Fibroblast of skin of left quadriceps (primary cell): ENCODE measurements at regions not wholly inside any gene's neighbourhood (a gene's known extent, or its start where the extent isn't known, plus 50 kb on each side); places are given as distances from the start of the nearest gene placed in this dataset.
"Not testable (repeated sequence)": the region's sequence is repeated elsewhere in the genome, so short reads cannot be mapped to it uniquely, and the experiment has no call there.

ENCODE experiments used
- DNase-seq, 2 experiments: peaks; one replicate each; pipeline ENCODE4 v3.0.0-alpha.2; 2013; ENCODE audit warnings: low read depth in 2 of 2

DNA sequence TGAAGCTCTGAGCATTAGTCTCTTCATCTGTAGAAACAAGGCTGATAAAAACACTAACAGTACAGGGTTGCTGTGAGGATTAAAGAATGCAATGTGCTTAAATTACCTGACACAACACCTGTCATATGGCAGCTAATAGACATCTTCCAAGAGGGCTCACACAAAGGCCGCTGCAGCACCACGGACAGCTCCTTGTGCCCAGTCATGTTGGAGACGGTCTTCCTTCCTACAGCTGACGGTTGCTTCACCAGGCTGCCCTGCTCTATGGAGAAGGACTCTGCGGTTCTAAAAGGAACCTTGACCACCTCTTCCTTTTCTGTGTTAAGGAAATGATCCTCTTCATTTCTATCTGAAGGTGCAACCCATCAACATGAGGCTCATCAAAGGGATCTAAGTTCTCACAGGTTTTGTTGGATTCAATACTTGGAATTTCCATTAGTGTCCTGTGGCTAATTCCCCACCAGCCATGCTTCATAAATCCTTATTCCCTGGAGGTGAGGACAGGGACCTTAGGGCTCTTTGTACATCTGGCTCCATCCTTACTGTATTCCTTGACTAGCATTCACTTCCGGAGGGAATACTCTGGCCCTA lies 138.9 kb upstream of the CES5A start:
- DNase-seq: peak in 1 of 2 experiments; percentile 3

DNA sequence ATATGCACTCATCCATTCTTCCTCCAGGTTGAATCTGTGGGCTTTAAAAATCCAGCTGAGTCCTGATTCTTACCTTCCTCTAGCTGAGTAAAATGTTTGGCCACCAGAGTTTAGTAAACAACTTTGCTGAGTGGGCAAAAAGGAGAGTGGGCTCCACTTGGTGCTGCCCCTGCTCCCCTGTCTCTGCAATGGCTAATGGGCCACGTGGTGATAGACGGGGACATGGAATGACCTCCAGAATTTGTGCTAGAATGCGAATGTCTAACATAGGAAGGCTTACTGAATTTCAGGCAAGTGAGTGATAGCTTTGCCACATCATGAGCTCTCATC lies 137.3 kb upstream of the CES5A start:
- no peak for DNase-seq

DNA sequence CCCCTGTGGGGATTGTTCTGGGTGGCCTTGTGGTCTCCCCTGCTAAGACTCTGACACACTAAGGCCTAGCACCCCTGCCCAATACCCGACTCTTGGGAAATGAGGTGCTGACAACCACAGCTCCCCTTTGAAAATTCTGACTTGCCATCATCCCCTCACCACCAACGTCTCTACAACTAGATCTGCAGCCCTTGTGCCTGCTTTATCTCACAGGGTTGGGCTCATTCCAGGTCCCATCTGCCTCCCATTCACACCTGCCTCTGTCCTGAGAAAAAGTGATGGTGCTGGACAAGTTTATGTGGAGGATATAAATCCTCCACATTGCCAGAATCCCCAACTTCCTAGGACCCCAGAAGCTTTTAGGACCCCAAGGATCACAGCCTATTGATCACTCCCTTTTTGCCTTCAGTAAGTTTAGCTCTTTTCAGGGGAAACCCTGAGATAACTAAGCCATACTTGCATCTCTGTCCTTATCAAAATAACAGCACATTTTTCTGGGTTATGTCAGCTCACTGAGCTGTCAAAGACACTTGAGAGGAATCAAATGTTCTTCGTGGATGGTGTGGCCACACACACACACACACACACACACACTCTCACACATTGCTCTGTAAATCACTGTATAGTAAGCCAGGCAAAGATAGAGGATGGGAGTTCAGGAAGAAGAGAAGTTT lies 136.8 kb upstream of the CES5A start:
- no peak for DNase-seq

DNA sequence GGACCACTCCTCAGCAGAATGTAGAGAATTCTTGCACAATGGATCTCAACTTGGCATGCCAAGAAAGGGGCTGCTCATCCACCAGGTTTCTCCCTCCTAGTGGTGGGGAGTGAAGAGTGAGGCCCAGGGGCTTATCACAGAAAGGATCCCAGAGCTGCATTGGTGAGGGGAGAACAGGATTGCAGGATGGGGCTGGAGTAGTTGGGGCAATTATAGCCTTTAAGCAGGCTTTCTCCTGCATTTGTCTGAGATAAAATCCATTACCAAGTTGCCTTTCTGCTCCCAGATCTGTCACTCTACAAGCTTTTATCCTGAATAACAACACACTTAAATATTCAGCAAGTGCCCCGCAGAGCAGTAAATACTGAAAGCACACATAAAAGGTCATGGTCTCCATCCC lies 130.8 kb upstream of the CES5A start:
- DNase-seq: no peak

DNA sequence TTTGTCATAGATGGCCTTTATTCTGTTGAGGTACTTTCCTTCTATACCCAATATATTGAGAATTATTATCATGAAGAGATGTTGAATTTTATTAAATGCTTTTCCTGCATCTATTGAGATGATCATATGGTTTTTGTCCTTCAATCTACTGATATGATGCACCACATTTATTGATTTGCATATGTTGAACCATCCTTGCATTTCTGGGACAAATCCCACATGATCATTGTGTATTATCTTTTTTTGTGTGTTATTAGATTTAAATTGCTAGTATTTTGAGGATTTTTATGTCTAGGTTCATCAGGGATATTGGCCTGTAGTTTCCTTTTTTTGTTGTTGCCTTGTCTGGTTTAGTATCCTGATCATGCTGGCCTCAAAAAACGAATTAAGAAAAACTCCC lies 124.5 kb upstream of the CES5A start:
- no peak for DNase-seq

DNA sequence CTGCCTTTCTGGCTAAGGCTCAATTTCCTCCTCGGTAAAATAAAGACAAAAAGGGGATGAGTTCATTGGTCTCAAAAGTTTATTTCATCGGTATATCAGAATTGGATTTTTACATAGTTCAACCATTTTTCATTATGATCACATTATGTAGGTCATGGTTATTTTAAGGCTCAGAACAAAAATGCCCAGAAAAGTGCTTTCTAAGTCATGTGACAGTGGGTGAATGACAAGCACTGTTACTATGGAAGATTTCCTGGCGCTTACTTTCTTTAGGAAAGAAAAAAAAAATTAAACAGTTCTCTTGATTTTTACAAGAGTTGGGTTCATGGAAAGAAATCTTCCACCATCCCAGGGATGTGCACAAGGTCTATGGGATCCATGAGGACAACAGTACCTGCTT lies 117.9 kb upstream of the CES5A start:
- no peak for DNase-seq

DNA sequence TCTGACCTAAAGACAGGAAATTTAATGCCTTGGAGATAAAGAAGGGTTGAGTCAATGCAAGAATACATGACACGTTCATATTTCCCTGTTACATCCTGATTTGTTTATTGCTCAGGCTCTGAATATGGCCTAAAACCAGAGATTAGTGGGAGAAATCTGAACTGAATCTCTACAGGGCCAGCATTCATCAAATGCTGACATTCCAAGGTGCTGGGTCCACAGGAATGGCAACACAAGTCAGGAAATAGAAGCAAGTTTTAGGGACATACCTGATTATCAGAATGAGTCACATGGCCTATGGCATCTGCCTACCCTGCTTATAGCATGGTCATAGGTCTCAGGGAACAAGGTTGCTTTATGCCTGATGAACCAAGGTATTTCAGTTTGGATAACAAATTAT lies 117.4 kb upstream of the CES5A start:
- DNase-seq: no peak

DNA sequence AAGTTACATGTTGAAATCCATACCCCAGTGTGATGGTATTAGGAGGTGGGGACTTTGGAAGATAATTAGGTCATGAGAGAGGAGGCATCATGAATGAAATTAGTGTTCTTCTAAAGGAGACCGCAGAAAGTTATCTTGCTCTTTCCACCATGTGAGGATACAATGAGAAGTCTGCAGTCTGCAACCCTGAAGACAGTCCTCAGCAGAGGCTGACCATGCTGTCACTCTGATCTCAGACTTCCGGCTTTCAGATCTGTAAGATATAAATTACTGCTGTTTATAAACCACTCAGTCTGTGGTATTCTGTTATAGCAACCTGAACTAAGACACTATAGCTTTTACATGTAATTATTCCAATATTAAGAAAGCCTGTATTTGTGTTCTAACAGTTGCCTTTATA lies 116.7 kb upstream of the CES5A start:
- no peak for DNase-seq

DNA sequence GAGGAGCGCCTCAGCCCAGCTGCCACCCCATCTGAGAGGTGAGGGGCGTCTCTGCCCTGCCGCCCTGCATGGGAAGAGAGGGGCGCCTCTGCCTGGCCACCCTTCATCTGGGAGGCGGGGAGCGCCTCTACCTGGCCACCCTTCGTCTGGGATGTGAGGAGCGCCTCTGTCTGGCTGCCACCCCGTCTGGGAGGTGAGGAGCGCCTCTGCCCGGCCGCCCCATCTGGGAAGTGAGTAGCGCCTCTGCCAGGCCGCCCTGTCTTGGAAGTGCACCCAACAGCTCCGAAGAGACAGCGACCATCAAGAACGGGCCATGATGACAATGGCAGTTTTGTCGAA lies 114.4 kb upstream of the CES5A start:
- no peak for DNase-seq

DNA sequence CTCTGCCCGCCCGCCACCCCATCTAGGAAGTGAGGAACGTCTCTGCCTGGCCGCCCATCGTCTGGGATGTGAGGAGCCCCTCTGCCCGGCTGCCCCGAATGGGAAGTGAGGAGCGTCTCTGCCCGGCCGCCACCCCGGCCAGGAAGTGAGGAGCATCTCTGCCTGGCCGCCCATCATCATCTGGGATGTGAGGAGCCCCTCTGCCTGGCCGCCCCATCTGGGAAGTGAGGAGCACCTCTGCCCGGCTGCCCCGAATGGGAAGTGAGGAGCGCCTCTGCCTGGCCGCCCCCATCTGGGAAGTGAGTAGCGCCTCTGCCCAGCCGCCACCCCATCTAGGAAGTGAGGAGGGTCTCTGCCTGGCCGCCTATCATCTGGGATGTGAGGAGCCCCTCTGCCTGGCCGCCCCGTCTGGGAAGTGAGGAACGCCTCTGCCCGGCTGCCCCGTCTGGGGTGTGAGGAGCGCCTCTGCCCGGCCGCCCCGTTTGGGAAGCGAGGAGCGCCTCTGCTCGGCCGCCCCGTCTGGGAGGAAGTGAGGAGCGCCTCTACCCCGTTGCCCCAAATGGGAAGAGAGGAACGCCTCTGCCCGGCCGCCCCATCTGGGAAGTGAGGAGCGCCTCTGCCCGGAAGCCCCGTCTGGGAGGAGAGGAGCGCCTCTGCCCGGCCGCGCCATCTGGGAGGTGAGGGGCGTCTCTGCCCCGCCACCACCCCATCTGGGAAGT lies 113.8 kb upstream of the CES5A start:
- DNase-seq: not testable (repeated sequence)

DNA sequence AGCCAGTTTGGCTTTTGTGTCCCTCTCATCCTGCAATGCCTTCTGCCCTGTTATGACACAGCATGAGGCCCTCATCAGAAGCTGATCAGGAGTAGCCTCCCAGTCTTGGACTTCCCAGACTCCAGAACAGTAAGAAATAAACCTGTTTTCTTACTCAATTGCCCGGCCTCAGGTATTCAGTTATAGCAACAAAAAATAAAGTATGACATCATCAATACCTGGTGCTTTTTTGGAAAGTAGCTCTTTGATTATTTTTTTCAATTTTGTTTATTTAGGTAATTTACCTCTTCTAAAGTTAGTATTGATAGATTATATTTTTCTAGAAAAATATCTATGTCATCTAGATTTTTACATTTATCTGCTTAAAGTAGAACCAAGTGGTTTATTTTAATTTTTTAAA lies 112.8 kb upstream of the CES5A start:
- DNase-seq: no peak

DNA sequence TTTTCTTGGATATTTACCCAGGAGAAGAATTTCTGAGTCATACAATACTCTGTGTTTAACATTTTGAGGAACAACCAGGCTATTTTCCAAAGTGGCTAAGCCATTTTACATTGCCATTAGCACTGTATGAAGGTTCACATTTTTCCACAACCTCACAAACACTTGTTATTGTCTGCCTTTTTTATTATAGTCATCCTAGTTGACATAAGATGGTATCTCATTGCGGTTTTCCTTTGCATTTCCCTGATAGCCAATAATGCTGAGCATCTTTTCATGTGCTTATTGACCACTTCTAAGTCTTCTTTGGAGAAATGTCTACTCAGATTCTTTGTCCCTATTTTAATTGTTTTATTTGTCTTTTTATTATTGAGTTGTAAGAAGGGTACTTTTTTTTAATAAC lies 107.4 kb upstream of the CES5A start:
- DNase-seq: no peak

DNA sequence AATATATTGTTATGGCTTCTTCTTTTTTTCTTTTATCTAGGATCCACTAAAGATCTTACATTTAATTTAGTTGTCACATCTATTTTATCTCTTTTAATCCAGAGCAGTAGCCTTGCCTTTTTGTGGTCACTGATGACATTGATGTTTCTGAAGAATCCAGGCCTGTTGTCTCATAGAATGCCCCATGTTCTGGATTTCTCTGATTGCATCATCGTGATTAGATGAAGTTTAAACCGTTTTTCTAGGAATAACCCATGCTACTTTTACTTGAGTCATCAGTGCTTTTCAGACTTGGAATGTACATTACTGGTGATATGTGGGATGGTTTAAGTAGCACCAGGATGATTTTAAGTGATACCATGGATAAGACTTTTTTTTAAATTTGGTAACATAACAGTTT lies 106.4 kb upstream of the CES5A start:
- no peak for DNase-seq

DNA sequence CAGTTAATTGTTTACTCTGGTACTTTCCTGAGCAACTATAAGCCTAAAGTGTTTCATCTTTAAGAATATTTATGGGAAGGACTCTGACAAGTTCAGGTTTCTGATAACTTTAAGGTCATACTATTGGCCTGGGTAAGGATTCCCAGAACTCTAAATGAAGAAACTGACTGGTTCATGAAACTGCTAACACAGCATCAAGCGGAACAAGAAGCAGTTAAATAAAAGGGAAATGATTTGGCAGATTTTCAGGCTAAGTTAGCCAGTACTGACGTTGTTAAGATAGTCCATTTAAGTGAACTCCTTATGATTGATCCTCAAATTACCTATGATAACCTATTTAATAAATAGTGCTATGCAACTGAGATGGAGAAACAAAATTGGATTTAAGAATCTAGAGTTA lies 101.6 kb upstream of the CES5A start:
- no peak for DNase-seq

DNA sequence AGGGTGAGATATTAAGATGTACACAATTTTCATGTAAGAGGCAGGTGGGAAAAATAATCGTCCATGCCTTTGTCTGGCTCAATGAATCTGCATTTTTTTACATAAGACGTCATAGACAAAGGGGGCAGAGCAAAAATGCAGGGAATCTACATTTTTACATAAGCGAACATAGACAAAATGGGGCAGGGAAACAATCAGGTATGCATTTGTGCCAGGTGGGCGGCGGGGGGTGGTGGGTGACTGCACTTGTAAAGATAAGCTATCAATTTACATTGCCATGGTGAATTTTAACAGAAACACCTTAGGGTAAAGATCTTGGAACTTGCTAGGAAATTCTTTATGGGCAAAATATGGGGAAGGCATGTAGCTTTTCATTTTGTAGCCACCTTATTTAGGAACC lies 96.3 kb upstream of the CES5A start:
- no peak for DNase-seq

DNA sequence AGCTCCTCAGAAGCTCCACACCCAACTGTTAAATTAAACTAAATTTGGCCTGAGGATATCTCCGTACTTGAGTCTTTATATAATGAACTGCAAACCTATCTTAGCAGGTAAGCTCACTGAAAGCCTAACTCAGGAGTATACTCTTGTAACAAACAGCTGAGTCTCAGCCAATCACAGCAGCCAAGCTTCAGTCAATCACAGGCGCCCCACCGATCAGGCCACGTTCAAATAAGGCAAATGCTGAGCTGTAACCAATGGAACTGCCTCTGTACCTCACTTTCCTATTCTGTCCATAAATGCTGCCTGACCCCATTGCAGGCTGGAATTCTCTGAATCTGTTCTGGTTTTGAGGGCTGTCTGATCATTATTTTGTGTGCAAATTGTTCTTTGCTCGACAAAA lies 93.0 kb upstream of the CES5A start:
- no peak for DNase-seq

DNA sequence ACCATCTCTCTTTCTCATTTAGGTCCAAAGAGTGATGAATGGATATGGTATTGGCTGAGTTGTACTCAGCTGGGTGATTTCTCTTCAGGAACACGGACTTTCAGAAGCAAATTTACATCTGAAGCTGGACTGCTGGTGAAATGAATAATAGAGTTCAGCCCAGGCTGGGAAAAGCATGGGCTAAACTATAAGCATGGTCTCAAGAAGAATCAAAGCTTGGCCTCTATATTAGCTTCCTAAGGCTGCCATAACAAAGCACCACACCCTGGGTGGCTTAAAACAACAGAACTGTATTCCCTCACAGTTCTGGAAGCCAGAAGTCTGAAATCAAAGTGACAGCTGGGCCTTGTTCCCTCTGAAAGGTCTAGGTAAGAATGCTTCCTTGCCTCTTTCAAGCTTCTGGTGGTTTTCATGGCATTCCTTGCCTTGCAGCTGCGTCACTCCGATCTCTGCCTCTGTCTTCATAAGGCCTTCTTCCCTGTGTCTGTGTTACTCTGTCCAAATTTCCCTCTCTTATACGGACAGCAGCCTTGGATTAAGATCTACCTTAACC lies 89.8 kb upstream of the CES5A start:
- DNase-seq: no peak

DNA sequence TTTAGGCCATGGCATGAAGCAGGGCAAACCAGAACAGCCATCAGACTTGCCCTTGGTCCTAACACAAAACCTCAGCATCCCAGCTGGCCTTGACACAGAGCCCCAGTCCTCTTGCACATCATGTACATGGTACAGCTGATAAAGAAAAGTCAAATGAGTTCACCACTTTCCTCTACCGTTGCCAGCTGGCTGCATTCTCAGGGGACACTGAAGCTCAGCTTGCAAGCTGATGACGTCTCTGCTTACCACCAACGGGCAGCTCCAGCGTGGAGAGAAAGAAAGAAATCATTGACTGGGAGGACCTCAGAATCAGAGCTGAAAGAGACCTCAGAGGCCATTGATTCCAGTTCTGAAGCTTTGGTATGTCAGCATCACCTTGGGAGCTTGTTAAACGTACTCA lies 80.7 kb upstream of the CES5A start:
- no peak for DNase-seq

DNA sequence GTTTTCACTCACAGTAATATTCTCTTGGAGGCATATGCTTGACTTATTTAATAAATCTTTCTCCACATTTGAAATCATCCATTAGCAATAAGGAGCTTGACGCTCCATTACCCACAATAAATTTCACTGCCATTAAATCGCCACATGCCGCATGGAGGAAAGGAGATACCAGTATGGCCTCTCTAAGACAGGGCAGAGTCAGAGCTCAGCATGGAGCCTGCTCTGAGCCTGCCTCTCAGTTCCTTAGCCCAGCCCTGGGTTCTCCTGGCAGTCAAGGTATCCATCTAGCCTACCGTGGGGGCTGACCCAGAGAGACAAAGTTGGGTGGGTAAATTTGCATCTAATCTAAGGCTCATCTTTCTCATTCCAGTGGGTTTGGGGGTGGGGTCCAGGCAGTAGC lies 80.3 kb upstream of the CES5A start:
- DNase-seq: no peak

DNA sequence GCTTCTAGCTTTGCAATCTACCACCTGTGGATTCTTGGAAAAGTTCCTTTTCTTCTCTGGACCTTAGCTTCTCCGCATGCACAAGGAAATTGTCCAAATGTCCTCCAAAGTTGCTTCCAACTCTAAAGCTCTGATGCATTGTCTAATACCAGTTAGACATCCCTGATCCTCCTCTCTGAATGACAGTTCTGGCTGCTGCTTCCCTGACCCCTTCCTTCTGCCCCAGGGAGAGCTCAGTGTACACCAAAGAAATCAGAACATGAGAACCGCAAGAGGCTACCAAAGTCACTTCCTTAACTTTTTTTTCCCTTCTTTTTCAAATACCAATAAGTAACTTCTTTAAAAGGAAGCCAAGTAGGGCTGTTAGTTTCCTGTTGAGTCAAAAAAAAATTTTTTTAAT lies 79.7 kb upstream of the CES5A start:
- no peak for DNase-seq

DNA sequence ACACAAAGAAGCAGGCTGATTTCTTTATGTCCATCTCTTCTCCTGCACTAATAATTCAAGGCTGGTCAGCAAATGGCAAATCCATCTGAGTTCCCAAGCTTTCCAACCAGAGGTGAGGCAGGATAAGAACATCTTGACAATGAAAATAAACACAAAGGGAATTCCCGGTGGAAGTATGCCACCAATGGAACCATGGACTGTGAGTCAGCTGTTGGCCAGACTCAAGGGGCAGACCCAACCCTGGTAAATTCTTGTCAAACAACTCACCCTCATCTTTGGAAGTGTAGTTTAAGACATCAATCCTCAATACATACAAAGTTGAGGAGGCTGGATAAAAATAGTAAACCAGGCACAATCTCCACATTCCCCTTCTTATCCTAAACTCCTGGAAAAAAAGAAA lies 74.3 kb upstream of the CES5A start:
- DNase-seq: no peak

DNA sequence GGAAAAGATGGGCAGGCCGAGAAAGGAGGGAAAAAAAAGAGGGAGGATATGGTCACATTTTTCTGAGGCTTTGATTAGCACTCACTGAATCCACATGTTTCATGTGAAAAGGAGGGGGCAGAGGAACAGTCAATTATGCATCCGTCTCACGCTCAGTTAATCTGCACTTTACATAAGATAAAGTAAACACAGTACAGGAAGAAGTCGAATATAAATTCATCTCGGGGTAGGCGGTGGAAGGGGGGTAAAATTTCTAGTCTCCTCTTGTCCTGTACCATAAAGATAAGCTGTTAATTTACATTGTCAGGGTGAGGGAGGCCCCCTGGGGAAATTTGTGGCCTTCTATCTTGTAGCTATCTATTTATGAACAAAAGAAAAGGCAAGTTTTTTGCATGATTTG lies 73.1 kb upstream of the CES5A start:
- no peak for DNase-seq

DNA sequence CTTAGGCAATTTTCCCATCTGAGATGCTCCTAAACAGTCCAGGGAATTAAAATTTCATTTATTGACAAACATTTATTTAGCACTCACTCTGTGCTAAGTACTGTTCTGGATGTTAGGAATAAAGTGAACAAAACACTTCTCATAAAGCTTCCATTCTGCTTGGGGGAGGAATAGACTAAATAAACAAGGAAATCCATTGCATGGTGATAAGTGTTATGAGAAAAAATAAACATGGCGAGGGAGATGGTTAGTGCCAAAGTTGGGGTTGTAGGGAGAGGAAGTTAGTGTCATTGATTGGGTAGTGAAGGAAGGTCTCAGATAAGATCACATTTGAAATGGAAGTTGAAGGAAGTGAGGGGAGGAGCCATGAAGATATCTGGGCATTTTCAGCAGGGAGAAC lies 72.2 kb upstream of the CES5A start:
- no peak for DNase-seq
